MCF 10A (cell line): ENCODE measurements at regions not wholly inside any gene's neighbourhood (a gene's known extent, or its start where the extent isn't known, plus 50 kb on each side); places are given as distances from the start of the nearest gene placed in this dataset.

ENCODE experiments used
- BruUV-seq: library from RNA; stranded (reverse); fragments of 400-500 nt; replicated peaks from 2 replicates; lab custom pipeline; 2021; lab: Mats Ljungman, UMichigan
- CTCF ChIA-PET: fragments of 300-600 bp; sonication (Branson Sonifier 250); formaldehyde crosslinking; extraction: SDS; loops from one replicate; lab custom pipeline; 2021; ENCODE audit warnings: antibody characterized with exemption, inconsistent platforms; lab: Yijun Ruan, JAX
- POLR2A ChIA-PET: fragments of 300-600, 350-650 bp; sonication (Branson Sonifier 250); formaldehyde crosslinking; extraction: SDS; loops from one replicate; lab custom pipeline; 2020; ENCODE audit warnings: antibody characterized with exemption, inconsistent platforms; lab: Yijun Ruan, JAX
- DNase-seq: peaks from one replicate; pipeline ENCODE4 v3.0.0-alpha.2; 2018; ENCODE audit not compliant: unreplicated experiment
- H3K27ac Mint-ChIP-seq: one replicate; pipeline ENCODE4 v1.8.0; 2022; ENCODE audit warnings: mild to moderate bottlenecking, low read depth, mixed read lengths; ENCODE audit not compliant: unreplicated experiment
- H3K27me3 Mint-ChIP-seq: one replicate; pipeline ENCODE4 v1.8.0; 2022; ENCODE audit warnings: mixed read lengths; ENCODE audit not compliant: insufficient read depth, unreplicated experiment
- H3K36me3 Mint-ChIP-seq: one replicate; pipeline ENCODE4 v1.8.0; 2022; ENCODE audit warnings: mild to moderate bottlenecking, moderate library complexity, mixed read lengths; ENCODE audit not compliant: insufficient read depth, unreplicated experiment
- H3K4me1 Mint-ChIP-seq: one replicate; pipeline ENCODE4 v1.8.0; 2022; ENCODE audit warnings: mixed read lengths; ENCODE audit not compliant: insufficient read depth, unreplicated experiment
- H3K4me3 Mint-ChIP-seq: one replicate; pipeline ENCODE4 v1.8.0; 2022; ENCODE audit warnings: mild to moderate bottlenecking, moderate library complexity, mixed read lengths; ENCODE audit not compliant: unreplicated experiment
- H3K9me3 Mint-ChIP-seq: one replicate; pipeline ENCODE4 v1.8.0; 2022; ENCODE audit warnings: mixed read lengths; ENCODE audit not compliant: unreplicated experiment
- CTCF ChIP-seq: fragments of 200-600 bp; IDR thresholded peaks from one replicate; pipeline ENCODE4 v1.8.0; 2022; ENCODE audit warnings: antibody characterized with exemption, mild to moderate bottlenecking; ENCODE audit not compliant: unreplicated experiment
- intact Hi-C: fragments of 100-400 bp; cut with micrococcal nuclease; formaldehyde crosslinking; loops from 2 replicates; pipeline ENCODE4 v1.14.1; 2022

DNA sequence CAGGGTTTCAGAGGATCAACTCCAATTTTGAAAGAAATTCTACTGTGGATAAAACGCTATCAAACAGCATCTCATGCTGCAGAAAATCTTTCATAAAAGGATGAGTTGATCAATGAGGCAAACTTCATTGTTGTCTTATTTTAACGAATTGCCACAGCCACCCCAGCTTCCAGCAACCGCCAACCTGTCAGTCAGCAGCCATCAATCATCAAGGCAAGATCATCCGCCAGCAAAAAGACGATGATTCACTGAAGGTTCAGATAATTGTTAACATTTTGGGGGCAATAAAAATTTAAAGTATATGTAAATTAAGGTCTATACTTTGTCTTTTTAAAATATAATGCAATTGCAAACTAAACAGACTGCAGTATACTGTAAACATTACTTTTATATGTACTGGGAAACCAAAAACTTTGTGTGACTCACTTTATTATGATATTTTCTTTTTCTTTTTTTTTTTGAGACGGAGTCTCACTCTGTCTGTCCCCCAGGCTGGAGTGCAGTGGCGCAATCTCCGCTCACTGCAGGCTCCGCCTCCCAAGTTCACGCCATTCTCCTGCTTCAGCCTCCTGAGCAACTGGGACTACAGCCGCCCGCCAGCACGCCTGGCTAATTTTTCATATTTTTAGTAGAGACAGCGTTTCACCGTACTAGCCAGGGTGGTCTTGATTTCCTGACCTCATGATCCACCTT lies 155.3 kb upstream of the SYN3 start:
- ChIA-PET POLR2A (no interaction called here), CTCF (interaction anchor here (0.7 to 2.7 kb wide), 5 partner anchors 8 to 157 kb away, joined by 3 to 12 read pairs (median 6); no protein-coding TSS in a partner anchor)
- no peaks in the 10 kb centered on the region for H3K9me3 Mint-ChIP-seq
- no peak for TF ChIP-seq CTCF
- peaks cover 8% of the 10 kb centered on the region for H3K4me1 Mint-ChIP-seq
- no peaks in the 10 kb centered on the region for H3K36me3 Mint-ChIP-seq
- no peak overlapping the region for H3K4me3 Mint-ChIP-seq
- no peaks in the 10 kb centered on the region for H3K27me3 Mint-ChIP-seq
- BruUV-seq = no TSS peak
- no peak overlapping the region for H3K27ac Mint-ChIP-seq
- intact Hi-C loops = no loop called here
- DNase-seq = no peak

GRCh38 chr22:33209930-33210784 lies 152.0 kb upstream of the SYN3 start:
- Mint-ChIP-seq H3K27me3 (peaks cover 19% of the 10 kb centered on the region), H3K36me3 (no peaks in the 10 kb centered on the region), H3K4me1 (peaks cover 8% of the 10 kb centered on the region), H3K9me3 (no peaks in the 10 kb centered on the region), H3K4me3 (no peak overlapping the region), H3K27ac (no peak overlapping the region)
- ChIA-PET POLR2A (no interaction called here), CTCF (interaction anchor here (0.5 to 2.8 kb wide), 36 partner anchors 8 to 1036 kb away, joined by 3 to 17 read pairs (median 4); no protein-coding TSS in a partner anchor)
- BruUV-seq = no TSS peak
- DNase-seq = peak; percentile 34
- peak; percentile 74 for TF ChIP-seq CTCF
- intact Hi-C loops = loop anchor here (1.0 to 10.0 kb wide), 2 partner anchors 65 to 369 kb away; no protein-coding TSS in a partner anchor

GRCh38 chr22:33204408-33204807 lies 146.2 kb upstream of the SYN3 start:
- Mint-ChIP-seq H3K36me3 (no peaks in the 10 kb centered on the region), H3K27ac (no peak overlapping the region), H3K27me3 (peaks cover 43% of the 10 kb centered on the region), H3K4me3 (no peak overlapping the region), H3K4me1 (peaks cover 9% of the 10 kb centered on the region), H3K9me3 (no peaks in the 10 kb centered on the region)
- BruUV-seq = no TSS peak
- ChIA-PET POLR2A (interaction anchor here (0.9 kb wide), 1 partner anchor 63 kb away, joined by 3 read pairs; no protein-coding TSS in a partner anchor), CTCF (interaction anchor here (0.7 to 6.0 kb wide), 24 partner anchors 11 to 676 kb away, joined by 3 to 101 read pairs (median 4); no protein-coding TSS in a partner anchor)
- intact Hi-C loops = loop anchor here (5.0 to 10.0 kb wide), 2 partner anchors 70 to 402 kb away; partner anchors contain the start of gene TIMP3
- no peak for DNase-seq
- TF ChIP-seq CTCF = no peak
